ENCODE measurements at regions not wholly inside any gene's neighbourhood (a gene's known extent, or its start where the extent isn't known, plus 50 kb on each side); places are given as distances from the start of the nearest gene placed in this dataset.

GRCh38 chr13:22298530-22298929 is 627.7 kb downstream of the FGF9 start:
- Histone ChIP-seq H3K9me3 (replicated peaks; ENCODE audit: control insufficient read depth, insufficient read depth, low read length) (peaks cover 7% of the 10 kb centered on the region), H3K36me3 (ENCODE audit: control insufficient read depth in 2 of 2, extremely low read depth in 1 of 2, insufficient read depth in 2 of 2, low read length in 2 of 2) (no peaks in the 10 kb centered on the region), H3K4me2 (ENCODE audit: insufficient read depth, low read length) (no peak overlapping the region), H3K9ac (replicated peaks; ENCODE audit: extremely low read depth, insufficient read depth, low read length) (no peak overlapping the region), H3K27me3 (ENCODE audit: control insufficient read depth in 2 of 2, insufficient read depth in 2 of 2, low read length in 2 of 2) (no peaks in the 10 kb centered on the region), H2AFZ (ENCODE audit: low read depth, low read length) (no peak overlapping the region), H3K9me1 (replicated peaks; ENCODE audit: control insufficient read depth, extremely low read depth, insufficient read depth, low read length) (no peaks in the 10 kb centered on the region), H3K4me1 (ENCODE audit: control insufficient read depth, extremely low read depth, insufficient read depth, low read length) (no peaks in the 10 kb centered on the region), H4K20me1 (replicated peaks; ENCODE audit: control insufficient read depth, extremely low read depth, insufficient read depth, low read length) (no peaks in the 10 kb centered on the region), H3K79me2 (ENCODE audit: control insufficient read depth, insufficient read depth, low read length) (no peaks in the 10 kb centered on the region), H3K27ac (ENCODE audit: insufficient read depth, low read depth, low read length) (no peak overlapping the region), H3K4me3 (replicated peaks in 1 of 3; ENCODE audit: insufficient read depth in 1 of 3, low read depth in 1 of 3, low read length in 3 of 3) (no peak overlapping the region)
- intact Hi-C loops (cut with micrococcal nuclease) (no loop called here), dilution Hi-C loops (cut with MboI; ENCODE audit: extremely low pct_ligation_motif_present, low sequenced_read_pairs) (no loop called here)
- no TSS peak for BruUV-seq (replicated peaks)
- ChIA-PET CTCF (no interaction called here), POLR2A (no interaction called here)
- FAIRE-seq (no peak), DNase-seq (ENCODE audit: low read depth, low spot score) (no peak)
- TF ChIP-seq MYC (IDR thresholded peaks at IDR 0.05; ENCODE audit: low read depth, low read length) (no peak), FOS (IDR thresholded peaks at IDR 0.05; ENCODE audit: borderline replicate concordance, insufficient read depth, low read length) (no peak), POLR2AphosphoS5 (IDR thresholded peaks at IDR 0.05; ENCODE audit: insufficient read depth, low read depth, low read length) (no peak)
- TF ChIP-seq, protein P1, sequence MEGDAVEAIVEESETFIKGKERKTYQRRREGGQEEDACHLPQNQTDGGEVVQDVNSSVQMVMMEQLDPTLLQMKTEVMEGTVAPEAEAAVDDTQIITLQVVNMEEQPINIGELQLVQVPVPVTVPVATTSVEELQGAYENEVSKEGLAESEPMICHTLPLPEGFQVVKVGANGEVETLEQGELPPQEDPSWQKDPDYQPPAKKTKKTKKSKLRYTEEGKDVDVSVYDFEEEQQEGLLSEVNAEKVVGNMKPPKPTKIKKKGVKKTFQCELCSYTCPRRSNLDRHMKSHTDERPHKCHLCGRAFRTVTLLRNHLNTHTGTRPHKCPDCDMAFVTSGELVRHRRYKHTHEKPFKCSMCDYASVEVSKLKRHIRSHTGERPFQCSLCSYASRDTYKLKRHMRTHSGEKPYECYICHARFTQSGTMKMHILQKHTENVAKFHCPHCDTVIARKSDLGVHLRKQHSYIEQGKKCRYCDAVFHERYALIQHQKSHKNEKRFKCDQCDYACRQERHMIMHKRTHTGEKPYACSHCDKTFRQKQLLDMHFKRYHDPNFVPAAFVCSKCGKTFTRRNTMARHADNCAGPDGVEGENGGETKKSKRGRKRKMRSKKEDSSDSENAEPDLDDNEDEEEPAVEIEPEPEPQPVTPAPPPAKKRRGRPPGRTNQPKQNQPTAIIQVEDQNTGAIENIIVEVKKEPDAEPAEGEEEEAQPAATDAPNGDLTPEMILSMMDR (IDR thresholded peaks at IDR 0.05; ENCODE audit: extremely low read depth in 1 of 2, insufficient read depth in 1 of 2, low read depth in 1 of 2, low read length in 2 of 2) = no peak

GRCh38 chr13:22311734-22312404 is 641.0 kb downstream of the FGF9 start:
- H3K27me3 ChIP-seq (ENCODE audit: control insufficient read depth in 2 of 2, insufficient read depth in 2 of 2, low read length in 2 of 2) = no peaks in the 10 kb centered on the region
- no peak for FAIRE-seq
- H3K36me3 ChIP-seq (ENCODE audit: control insufficient read depth in 2 of 2, extremely low read depth in 1 of 2, insufficient read depth in 2 of 2, low read length in 2 of 2) = no peaks in the 10 kb centered on the region
- H3K9me1 ChIP-seq (replicated peaks; ENCODE audit: control insufficient read depth, extremely low read depth, insufficient read depth, low read length) = no peaks in the 10 kb centered on the region
- no peak overlapping the region for H3K27ac ChIP-seq (ENCODE audit: insufficient read depth, low read depth, low read length)
- ChIA-PET POLR2A (no interaction called here), CTCF (no interaction called here)
- BruUV-seq (replicated peaks) = no TSS peak
- H3K4me2 ChIP-seq (ENCODE audit: insufficient read depth, low read length) = no peak overlapping the region
- H2AFZ ChIP-seq (ENCODE audit: low read depth, low read length) = no peak overlapping the region
- no peak for DNase-seq (ENCODE audit: low read depth, low spot score)
- H3K4me3 ChIP-seq (replicated peaks in 1 of 3; ENCODE audit: insufficient read depth in 1 of 3, low read depth in 1 of 3, low read length in 3 of 3) = no peak overlapping the region
- dilution Hi-C loops (cut with MboI; ENCODE audit: extremely low pct_ligation_motif_present, low sequenced_read_pairs) = no loop called here
- intact Hi-C loops (cut with micrococcal nuclease) = no loop called here
- H3K79me2 ChIP-seq (ENCODE audit: control insufficient read depth, insufficient read depth, low read length) = no peaks in the 10 kb centered on the region
- TF ChIP-seq POLR2AphosphoS5 (IDR thresholded peaks at IDR 0.05; ENCODE audit: insufficient read depth, low read depth, low read length) (no peak), EZH2 (IDR thresholded peaks at IDR 0.05; ENCODE audit: borderline replicate concordance, low read depth, low read length, severe bottlenecking) (no peak), MAX (IDR thresholded peaks at IDR 0.05; ENCODE audit: insufficient read depth, insufficient read length) (no peak), FOS (IDR thresholded peaks at IDR 0.05; ENCODE audit: borderline replicate concordance, insufficient read depth, low read length) (no peak), POLR2A (IDR thresholded peaks at IDR 0.05; ENCODE audit: low read depth, low read length) (no peak), MYC (IDR thresholded peaks at IDR 0.05; ENCODE audit: low read depth, low read length) (no peak), GATA2 (IDR thresholded peaks at IDR 0.05; ENCODE audit: insufficient read depth, insufficient read length, low read depth, low read length) (no peak), JUN (IDR thresholded peaks at IDR 0.05; ENCODE audit: borderline replicate concordance, insufficient read depth, insufficient read length, low read depth) (no peak)
- TF ChIP-seq, protein P1 (IDR thresholded peaks at IDR 0.05; ENCODE audit: extremely low read depth in 1 of 2, insufficient read depth in 1 of 2, low read depth in 1 of 2, low read length in 2 of 2) = no peak
- peaks cover 4% of the 10 kb centered on the region for H3K9me3 ChIP-seq (replicated peaks; ENCODE audit: control insufficient read depth, insufficient read depth, low read length)
- no peak overlapping the region for H3K9ac ChIP-seq (replicated peaks; ENCODE audit: extremely low read depth, insufficient read depth, low read length)
- no peaks in the 10 kb centered on the region for H3K4me1 ChIP-seq (ENCODE audit: control insufficient read depth, extremely low read depth, insufficient read depth, low read length)
- H4K20me1 ChIP-seq (replicated peaks; ENCODE audit: control insufficient read depth, extremely low read depth, insufficient read depth, low read length) = no peaks in the 10 kb centered on the region

All from endothelial cell of umbilical vein (primary cell).